ENCODE measurements at regions not wholly inside any gene's neighbourhood (a gene's known extent, or its start where the extent isn't known, plus 50 kb on each side); places are given as distances from the start of the nearest gene placed in this dataset.
"Not testable (repeated sequence)": the region's sequence is repeated elsewhere in the genome, so short reads cannot be mapped to it uniquely, and the experiment has no call there.

- DNase-seq (ENCODE audit: low read depth in 2 of 3, low spot score in 1 of 3), result not testable (repeated sequence)
These were observed 62.8 kb downstream of the ARHGAP11B start for GRCh38 chr15:30688684-30689083.

GRCh38 chr15:30690153-30690552 is 64.2 kb downstream of the ARHGAP11B start:
- DNase-seq (ENCODE audit: low read depth in 2 of 3, low spot score in 1 of 3), result not testable (repeated sequence)

- DNase-seq (ENCODE audit: low read depth in 2 of 3, low spot score in 1 of 3), result not testable (repeated sequence)
These were observed 69.9 kb downstream of the ARHGAP11B start for GRCh38 chr15:30695811-30696210.

- DNase-seq (ENCODE audit: low read depth in 2 of 3, low spot score in 1 of 3), result not testable (repeated sequence)
These were observed 70.7 kb downstream of the ARHGAP11B start for GRCh38 chr15:30696439-30697314.

GRCh38 chr15:30697315-30697685 is 71.4 kb downstream of the ARHGAP11B start:
- DNase-seq (ENCODE audit: low read depth in 2 of 3, low spot score in 1 of 3), result not testable (repeated sequence)

GRCh38 chr15:30700006-30700597 is 74.2 kb downstream of the ARHGAP11B start:
- not testable (repeated sequence) for DNase-seq (ENCODE audit: low read depth in 2 of 3, low spot score in 1 of 3)

GRCh38 chr15:30707976-30708685 is 82.2 kb downstream of the ARHGAP11B start:
- not testable (repeated sequence) for DNase-seq (ENCODE audit: low read depth in 2 of 3, low spot score in 1 of 3)

GRCh38 chr15:30708809-30709208 is 82.9 kb downstream of the ARHGAP11B start:
- not testable (repeated sequence) for DNase-seq (ENCODE audit: low read depth in 2 of 3, low spot score in 1 of 3)

GRCh38 chr15:30718038-30718643 is 92.2 kb downstream of the ARHGAP11B start:
- DNase-seq (ENCODE audit: low read depth in 2 of 3, low spot score in 1 of 3), result not testable (repeated sequence)

- DNase-seq (ENCODE audit: low read depth in 2 of 3, low spot score in 1 of 3), result not testable (repeated sequence)
These were observed 93.4 kb downstream of the ARHGAP11B start for GRCh38 chr15:30719363-30719762.

GRCh38 chr15:30720825-30721224 is 94.9 kb downstream of the ARHGAP11B start:
- not testable (repeated sequence) for DNase-seq (ENCODE audit: low read depth in 2 of 3, low spot score in 1 of 3)

- DNase-seq (ENCODE audit: low read depth in 2 of 3, low spot score in 1 of 3), result not testable (repeated sequence)
These were observed 95.6 kb downstream of the ARHGAP11B start for GRCh38 chr15:30721529-30721928.

- DNase-seq (ENCODE audit: low read depth in 2 of 3, low spot score in 1 of 3), result not testable (repeated sequence)
These were observed 97.7 kb downstream of the ARHGAP11B start for GRCh38 chr15:30723540-30724175.

GRCh38 chr15:30729880-30730590 is 104.1 kb downstream of the ARHGAP11B start:
- not testable (repeated sequence) for DNase-seq (ENCODE audit: low read depth in 2 of 3, low spot score in 1 of 3)

- not testable (repeated sequence) for DNase-seq (ENCODE audit: low read depth in 2 of 3, low spot score in 1 of 3)
These were observed 104.7 kb downstream of the ARHGAP11B start for GRCh38 chr15:30730633-30731032.

GRCh38 chr15:30732100-30732499 is 106.2 kb downstream of the ARHGAP11B start:
- not testable (repeated sequence) for DNase-seq (ENCODE audit: low read depth in 2 of 3, low spot score in 1 of 3)

- not testable (repeated sequence) for DNase-seq (ENCODE audit: low read depth in 2 of 3, low spot score in 1 of 3)
These were observed 110.1 kb downstream of the ARHGAP11B start for GRCh38 chr15:30735884-30736564.

GRCh38 chr15:30742796-30743195 is 116.9 kb downstream of the ARHGAP11B start:
- DNase-seq (ENCODE audit: low read depth in 2 of 3, low spot score in 1 of 3), result not testable (repeated sequence)

GRCh38 chr15:30749048-30749447 is 123.1 kb downstream of the ARHGAP11B start:
- not testable (repeated sequence) for DNase-seq (ENCODE audit: low read depth in 2 of 3, low spot score in 1 of 3)
